ENCODE measurements at regions not wholly inside any gene's neighbourhood (a gene's known extent, or its start where the extent isn't known, plus 50 kb on each side); places are given as distances from the start of the nearest gene placed in this dataset.

DNA sequence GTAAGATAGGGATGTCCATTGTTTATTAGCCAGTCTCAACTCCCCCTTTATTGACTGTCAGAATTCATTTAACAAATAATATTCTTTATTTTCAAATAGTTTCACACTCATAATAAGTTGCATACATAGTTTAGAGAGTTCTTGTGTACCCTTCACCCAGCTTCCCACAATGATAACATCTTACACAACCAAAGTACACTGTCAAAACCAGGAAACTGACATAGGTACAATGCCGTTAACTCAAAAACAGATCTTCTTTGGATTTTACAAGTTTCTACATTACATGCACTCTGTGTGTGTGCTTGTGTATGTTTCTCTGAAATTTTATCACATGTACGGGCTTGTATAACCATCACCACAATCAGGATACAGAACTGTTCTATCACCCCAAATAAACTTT lies 64.4 kb upstream of the IFNLR1 start:
- no peak for TF ChIP-seq POLR2A (IDR thresholded peaks at IDR 0.05)
- TF ChIP-seq EP300 (IDR thresholded peaks at IDR 0.05), result no peak

All from stomach (tissue), 4 donors.